NCI-H446 treated with DMSO at 0.1 percent for 48 hours (cell line): ENCODE measurements at regions not wholly inside any gene's neighbourhood (a gene's known extent, or its start where the extent isn't known, plus 50 kb on each side); places are given as distances from the start of the nearest gene placed in this dataset.
"Not testable (repeated sequence)": the region's sequence is repeated elsewhere in the genome, so short reads cannot be mapped to it uniquely, and the experiment has no call there.

Experiments
- DNase-seq: peaks from one replicate; lab custom pipeline; 2025; lab: John Stamatoyannopoulos, UW

DNA sequence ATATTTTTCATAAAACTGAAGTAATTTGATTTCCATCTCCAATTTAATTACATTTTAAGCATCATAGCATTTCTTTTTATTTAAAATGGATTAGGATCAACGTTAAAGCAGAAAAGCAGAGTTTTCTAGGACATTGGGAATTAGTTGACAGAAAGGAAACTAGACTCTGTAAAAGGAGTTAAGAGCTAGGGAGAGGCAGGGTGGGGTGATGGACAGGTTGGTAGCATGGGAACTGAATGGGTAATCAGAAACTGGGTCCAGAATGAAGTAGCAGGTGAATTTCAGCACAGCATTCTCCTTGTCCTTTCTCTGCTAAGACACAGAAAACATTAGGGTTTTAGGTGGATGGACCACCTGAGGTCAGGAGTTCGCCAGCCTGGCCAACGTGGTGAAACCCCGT is 97.6 kb downstream of the ANAPC4 start:
- DNase-seq: no peak

DNA sequence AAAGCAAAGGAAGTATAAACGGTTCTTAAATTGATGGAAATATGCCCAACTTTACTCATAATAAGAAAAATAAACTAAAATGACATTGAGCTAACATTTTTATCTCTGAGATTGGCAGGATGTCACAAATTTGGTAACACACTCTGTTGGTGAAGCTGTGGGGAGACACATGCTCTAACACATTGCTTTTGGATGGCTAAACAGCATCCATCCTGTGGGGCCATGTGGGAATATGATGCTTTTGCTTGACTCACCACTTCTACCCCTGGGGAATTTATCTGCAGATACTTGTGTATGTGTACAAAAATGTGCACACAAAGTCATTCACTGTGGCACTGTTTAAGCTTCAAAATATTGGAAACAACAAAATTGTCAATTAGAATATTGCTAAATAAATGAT is 100.2 kb downstream of the ANAPC4 start:
- DNase-seq: no peak

DNA sequence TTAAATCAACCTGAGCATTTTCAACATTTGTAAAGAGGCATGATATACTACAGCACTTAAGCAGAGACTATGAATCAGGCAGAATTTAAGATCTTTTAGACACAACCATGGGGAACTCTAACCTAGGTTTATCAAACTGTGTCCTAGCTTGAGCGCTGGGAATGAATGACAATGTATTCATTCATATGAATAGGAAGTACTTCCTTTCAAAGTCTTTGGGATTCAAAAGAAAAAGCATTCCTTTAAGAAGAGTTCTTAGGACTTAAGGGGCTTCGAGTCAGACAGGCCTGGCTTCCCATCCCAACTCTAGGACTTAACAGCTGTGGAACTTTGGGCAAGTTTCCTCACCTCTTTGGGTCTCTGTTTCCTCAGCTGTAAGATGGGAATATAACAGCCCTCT is 104.6 kb downstream of the ANAPC4 start:
- no peak for DNase-seq

DNA sequence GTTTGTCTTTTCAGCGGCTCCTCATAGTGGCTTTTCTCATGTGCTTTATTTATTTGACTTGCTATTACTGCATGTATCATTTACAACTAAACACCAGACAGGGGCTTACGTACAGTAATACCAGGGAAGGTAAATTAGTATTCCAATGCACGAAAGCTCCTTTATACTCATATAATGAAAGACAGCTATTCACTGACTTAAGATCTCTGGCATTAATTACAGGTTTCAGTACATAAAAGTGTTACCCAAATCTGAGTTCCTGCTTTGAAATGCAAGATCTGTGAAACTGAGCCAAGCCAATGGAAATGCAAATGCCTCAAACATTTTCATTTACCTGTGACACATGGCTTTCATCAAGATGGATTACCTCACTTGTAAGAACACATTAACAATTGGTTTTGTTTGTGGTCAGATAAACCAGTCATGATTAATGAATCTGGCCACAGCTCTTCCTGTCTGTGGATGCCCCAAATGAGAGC is 107.2 kb downstream of the ANAPC4 start:
- DNase-seq: no peak

DNA sequence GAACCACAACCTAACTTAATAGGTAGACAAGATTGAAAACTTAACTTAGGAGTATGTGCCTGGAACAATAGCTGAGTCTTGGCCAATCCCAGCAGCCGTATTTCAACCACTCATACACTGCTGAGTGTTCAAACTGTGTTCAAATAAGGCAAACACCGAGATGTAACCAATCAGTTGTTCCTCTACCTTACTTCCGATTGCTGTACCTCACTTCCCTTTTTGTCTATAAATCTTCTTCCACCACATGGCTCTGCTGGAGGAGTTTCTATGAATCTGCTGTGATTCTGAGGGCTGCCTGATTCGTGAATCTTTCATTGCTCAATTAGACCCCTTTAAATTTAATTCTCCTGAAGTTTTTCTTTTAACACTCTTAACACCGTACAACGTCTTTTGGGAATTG is 108.0 kb downstream of the ANAPC4 start:
- DNase-seq: no peak

DNA sequence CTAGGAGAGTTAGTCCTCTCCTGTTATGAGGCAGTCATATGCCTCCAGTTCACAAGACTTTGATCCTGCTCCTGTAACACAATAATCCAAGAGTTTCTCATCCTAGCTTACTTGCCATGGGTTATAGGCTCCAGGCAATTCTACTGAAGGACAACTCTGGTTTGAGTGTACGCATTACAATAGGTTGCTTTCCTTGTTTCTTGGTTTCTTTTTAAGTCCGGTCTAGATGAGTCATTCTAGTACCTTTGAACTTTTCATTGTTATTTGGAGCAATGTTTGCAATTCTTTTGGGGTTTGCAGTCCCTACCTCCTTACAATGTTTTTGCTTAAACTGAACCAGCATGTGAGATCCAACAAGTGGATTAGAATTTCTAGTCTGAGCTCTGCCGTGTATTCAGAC is 109.1 kb downstream of the ANAPC4 start:
- DNase-seq: no peak

- DNase-seq: no peak
Measured at GRCh38 chr4:25487155-25487554, 110.1 kb downstream of the ANAPC4 start.

DNA sequence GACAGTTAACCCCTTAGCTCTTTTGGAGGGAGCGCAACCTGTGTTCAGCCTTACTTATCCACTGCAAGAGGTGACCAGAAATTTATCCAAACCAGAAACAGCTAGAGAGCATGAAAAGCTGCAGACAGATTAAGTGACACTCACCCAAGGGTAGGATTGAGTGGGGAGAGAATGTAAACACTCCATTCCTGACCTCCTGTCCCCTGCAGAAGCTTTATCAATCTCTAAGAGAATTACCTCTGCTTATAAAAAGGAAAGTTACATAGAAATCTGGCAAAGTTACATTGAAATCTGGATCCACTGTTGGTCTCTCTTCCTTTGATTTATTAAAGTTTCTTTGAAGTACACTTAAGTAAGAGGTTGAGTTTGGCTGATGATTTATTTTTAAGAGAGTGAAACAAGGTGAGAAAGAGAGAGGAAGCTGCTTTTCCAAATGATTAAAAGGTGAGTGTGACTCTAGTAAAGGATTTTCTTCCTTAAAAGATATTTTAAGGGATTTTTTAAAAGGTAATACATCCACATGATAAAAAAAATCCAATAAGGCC is 112.3 kb downstream of the ANAPC4 start:
- no peak for DNase-seq

DNA sequence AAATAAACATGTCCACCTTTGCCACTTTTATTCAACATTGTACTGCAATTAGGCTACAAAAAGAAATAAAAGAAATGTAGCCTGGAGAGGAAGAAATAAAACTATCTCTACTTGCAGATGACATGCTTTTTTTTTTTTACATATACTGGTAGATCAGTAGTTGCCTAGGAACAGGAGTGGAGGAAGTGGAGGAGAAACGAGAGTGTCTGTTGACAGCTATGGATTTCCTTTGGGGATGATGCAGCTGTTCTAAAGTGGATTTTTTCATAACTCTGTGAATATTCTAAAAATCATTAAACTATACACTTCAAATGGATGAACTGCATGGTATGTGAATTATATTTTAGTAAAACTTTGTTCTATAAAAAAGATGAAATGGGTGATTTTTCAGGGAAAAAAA is 116.4 kb downstream of the ANAPC4 start:
- no peak for DNase-seq

- DNase-seq: no peak
Measured at GRCh38 chr4:25494166-25494565, 117.1 kb downstream of the ANAPC4 start.

- DNase-seq: peak; percentile 26
Measured at GRCh38 chr4:25500626-25501316, 123.7 kb downstream of the ANAPC4 start.

- no peak for DNase-seq
Measured at GRCh38 chr4:25502115-25502514, 125.1 kb downstream of the ANAPC4 start.

- DNase-seq: no peak
Measured at GRCh38 chr4:25503779-25504178, 126.7 kb downstream of the ANAPC4 start.

- no peak for DNase-seq
Measured at GRCh38 chr4:25504932-25505636, 128.0 kb downstream of the ANAPC4 start.

GRCh38 chr4:25505637-25505991 is 128.6 kb downstream of the ANAPC4 start:
- DNase-seq: no peak

DNA sequence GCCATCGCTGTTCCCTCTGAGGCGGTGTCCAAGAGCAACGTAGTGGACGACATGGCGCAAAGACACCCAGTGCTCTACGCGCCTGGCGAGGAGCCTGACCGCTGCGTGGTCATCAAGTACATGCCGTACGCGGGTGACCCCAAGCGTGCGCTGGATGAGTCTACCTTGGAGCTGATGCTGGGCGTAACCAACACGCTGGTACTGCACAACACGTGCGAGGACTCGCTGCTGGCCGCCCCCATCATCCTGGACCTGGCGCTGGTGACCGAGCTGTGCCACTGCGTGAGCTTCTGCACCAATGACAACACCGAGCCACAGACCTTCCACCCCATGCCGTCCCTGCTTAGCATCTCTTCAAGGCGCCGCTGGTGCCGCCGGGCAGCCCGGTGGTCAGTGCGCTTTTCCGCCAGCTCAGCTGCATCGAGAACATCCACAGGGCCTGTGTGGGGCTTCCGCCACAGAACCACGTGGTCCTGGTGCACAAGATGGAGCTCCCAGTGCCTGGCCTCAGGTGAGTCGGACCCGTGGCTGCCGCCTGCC is 129.0 kb downstream of the ANAPC4 start:
- no peak for DNase-seq

GRCh38 chr4:25509646-25510045 is 132.6 kb downstream of the ANAPC4 start:
- DNase-seq: no peak

DNA sequence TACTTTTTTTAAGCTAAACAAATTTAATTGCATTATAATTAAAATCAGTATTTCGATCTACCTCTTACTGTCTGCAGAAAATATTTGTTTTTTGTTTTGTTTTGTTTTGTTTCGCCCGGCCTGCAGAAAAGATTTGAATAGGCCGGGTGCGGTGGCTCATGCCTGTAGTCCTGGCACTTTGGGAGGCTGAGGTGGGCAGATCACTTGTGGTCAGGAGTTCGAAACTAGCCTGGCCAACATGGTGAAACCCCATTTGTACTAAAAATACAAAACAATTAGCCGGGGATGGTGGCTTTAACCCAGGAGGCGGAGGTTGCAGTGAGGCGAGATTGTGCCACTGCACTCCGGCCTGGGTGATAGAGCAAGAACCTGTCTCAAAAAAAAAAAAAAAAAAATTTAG is 134.8 kb downstream of the ANAPC4 start:
- not testable (repeated sequence) for DNase-seq

GRCh38 chr4:25513814-25514213 is 136.8 kb downstream of the ANAPC4 start:
- DNase-seq: no peak

GRCh38 chr4:25523405-25523804 is 132.2 kb upstream of the SLC34A2 start:
- no peak for DNase-seq

GRCh38 chr4:25524663-25525062 is 131.0 kb upstream of the SLC34A2 start:
- no peak for DNase-seq

GRCh38 chr4:25525896-25526295 is 129.8 kb upstream of the SLC34A2 start:
- DNase-seq: no peak

DNA sequence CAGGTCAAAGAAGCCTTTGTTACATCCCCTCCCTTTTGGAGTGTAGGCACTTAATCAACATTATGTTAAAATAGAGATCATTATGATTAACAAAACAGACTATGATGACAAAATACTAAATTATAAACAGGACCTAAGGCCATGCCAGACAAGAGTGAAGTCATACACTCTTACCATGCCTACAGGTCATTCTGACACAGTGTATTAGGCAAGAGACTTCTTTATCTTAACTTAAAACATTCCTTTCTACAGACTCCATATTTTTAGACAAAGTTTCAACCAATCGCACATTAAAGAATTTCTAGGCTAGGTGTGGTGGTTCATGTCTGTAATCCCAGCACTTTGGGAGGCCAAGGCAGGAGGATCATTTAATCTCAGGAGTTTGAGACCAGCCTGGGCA is 128.6 kb upstream of the SLC34A2 start:
- no peak for DNase-seq
